ENCODE measurements at regions not wholly inside any gene's neighbourhood (a gene's known extent, or its start where the extent isn't known, plus 50 kb on each side); places are given as distances from the start of the nearest gene placed in this dataset.

DNA sequence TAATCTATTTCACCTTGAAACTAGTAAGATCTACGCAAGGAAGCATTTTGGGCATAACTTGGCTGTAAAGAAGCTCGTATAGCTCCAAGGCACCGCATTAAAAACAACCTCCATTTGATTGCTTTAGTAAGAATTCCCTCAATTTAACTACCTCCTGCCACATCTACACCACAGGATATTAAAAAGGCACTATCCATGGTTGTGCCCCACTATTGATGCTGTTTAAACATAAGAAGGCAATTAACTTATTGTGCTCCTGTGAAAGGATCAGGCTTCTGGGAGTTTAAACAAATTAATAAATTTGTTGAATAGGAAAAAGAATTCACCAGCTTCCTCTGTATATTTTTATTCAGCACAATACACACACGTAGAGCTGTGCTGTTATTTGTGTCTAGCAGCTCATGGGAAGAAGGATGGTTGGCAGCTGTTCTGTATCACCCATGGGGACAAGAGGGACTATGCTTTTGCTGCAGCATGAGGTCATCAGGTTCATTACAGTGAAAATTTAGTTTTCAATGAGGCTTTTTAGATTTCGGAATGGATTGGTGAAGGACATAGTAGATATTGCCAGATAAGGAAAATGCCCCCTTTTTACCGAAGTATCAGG is 513.3 kb downstream of the HAO1 start:
- Histone ChIP-seq H4K20me1 (ENCODE audit: insufficient read depth, low read length) (no peaks in the 10 kb centered on the region), H2AK5ac (ENCODE audit: low read depth, low read length) (no peak overlapping the region), H3K4me3 (ENCODE audit: insufficient read depth, low read depth, low read length) (no peak overlapping the region), H3K27ac (ENCODE audit: insufficient read depth, low read length) (no peak overlapping the region), H2BK15ac (ENCODE audit: low read depth, low read length) (no peak overlapping the region), H3K27me3 (ENCODE audit: control insufficient read depth, insufficient read depth, low read length) (no peaks in the 10 kb centered on the region), H3K79me1 (ENCODE audit: low read depth in 1 of 2, low read length in 2 of 2) (no peaks in the 10 kb centered on the region), H2AK9ac (replicated peaks; ENCODE audit: low read depth, low read length, poor library complexity) (no peak overlapping the region), H2BK5ac (ENCODE audit: low read depth, low read length, poor library complexity, severe bottlenecking) (no peak overlapping the region), H2BK120ac (ENCODE audit: low read depth, low read length) (no peak overlapping the region), H4K91ac (ENCODE audit: insufficient read depth, low read depth, low read length) (no peak overlapping the region), H3K9me1 (ENCODE audit: insufficient read depth, low read length) (no peaks in the 10 kb centered on the region), H3K56ac (ENCODE audit: extremely low read depth, insufficient read depth, low read length) (no peak overlapping the region), H3K18ac (ENCODE audit: low read depth, low read length) (no peak overlapping the region), H3K9ac (ENCODE audit: low read depth, low read length) (no peak overlapping the region), H2BK20ac (ENCODE audit: low read depth, low read length) (no peak overlapping the region), H3K36me3 (ENCODE audit: control insufficient read depth, insufficient read depth, low read length) (no peaks in the 10 kb centered on the region), H4K5ac (ENCODE audit: low read depth, low read length) (no peak overlapping the region), H2AFZ (replicated peaks; ENCODE audit: low read length, poor library complexity) (no peak overlapping the region), H3K4ac (ENCODE audit: low read depth, low read length) (no peak overlapping the region), H3K4me1 (ENCODE audit: control insufficient read depth, insufficient read depth, low read length) (no peaks in the 10 kb centered on the region), H3K4me2 (ENCODE audit: low read depth, low read length) (no peak overlapping the region), H3K9me3 (ENCODE audit: control insufficient read depth, insufficient read depth, low read length) (no peaks in the 10 kb centered on the region), H3K14ac (replicated peaks; ENCODE audit: low read depth, low read length) (no peak overlapping the region), H4K8ac (ENCODE audit: low read depth in 2 of 2, low read length in 2 of 2) (no peak overlapping the region), H3K23ac (ENCODE audit: low read depth, low read length) (no peak overlapping the region)
- WGBS, 2 experiments (ENCODE audit: extremely low coverage in 2 of 2, insufficient read length in 1 of 2): no CpG with 5 or more reads among the region's 6 CpGs
- DNase-seq (no peak), ATAC-seq (ENCODE audit: low read depth) (no peak)
- BruUV-seq (replicated peaks): no TSS peak
- ChIA-PET CTCF (interaction anchor here (0.6 kb wide), 1 partner anchor 45 kb away, joined by 3 read pairs; no protein-coding TSS in a partner anchor), POLR2A (ENCODE audit: unreplicated experiment) (no interaction called here)
- intact Hi-C loops (cut with micrococcal nuclease) (no loop called here), dilution Hi-C loops (cut with HindIII; ENCODE audit: low sequenced_read_pairs, unreplicated experiment) (no loop called here), in situ Hi-C loops (cut with MboI; ENCODE audit: low sequenced_read_pairs) (no loop called here)
- TF ChIP-seq FOS (IDR thresholded peaks at IDR 0.05; ENCODE audit: low read depth, low read length): no peak
- TF ChIP-seq, protein P1, sequence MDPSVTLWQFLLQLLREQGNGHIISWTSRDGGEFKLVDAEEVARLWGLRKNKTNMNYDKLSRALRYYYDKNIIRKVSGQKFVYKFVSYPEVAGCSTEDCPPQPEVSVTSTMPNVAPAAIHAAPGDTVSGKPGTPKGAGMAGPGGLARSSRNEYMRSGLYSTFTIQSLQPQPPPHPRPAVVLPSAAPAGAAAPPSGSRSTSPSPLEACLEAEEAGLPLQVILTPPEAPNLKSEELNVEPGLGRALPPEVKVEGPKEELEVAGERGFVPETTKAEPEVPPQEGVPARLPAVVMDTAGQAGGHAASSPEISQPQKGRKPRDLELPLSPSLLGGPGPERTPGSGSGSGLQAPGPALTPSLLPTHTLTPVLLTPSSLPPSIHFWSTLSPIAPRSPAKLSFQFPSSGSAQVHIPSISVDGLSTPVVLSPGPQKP (IDR thresholded peaks at IDR 0.05; ENCODE audit: borderline replicate concordance, low read depth, low read length): no peak
- no peak for TF ChIP-seq POLR2A (IDR thresholded peaks at IDR 0.05; ENCODE audit: low read depth, low read length)
- TF ChIP-seq CHD1 (IDR thresholded peaks at IDR 0.05; ENCODE audit: low read depth, low read length): no peak
